ENCODE measurements at regions not wholly inside any gene's neighbourhood (a gene's known extent, or its start where the extent isn't known, plus 50 kb on each side); places are given as distances from the start of the nearest gene placed in this dataset.
"Not testable (repeated sequence)": the region's sequence is repeated elsewhere in the genome, so short reads cannot be mapped to it uniquely, and the experiment has no call there.

DNA sequence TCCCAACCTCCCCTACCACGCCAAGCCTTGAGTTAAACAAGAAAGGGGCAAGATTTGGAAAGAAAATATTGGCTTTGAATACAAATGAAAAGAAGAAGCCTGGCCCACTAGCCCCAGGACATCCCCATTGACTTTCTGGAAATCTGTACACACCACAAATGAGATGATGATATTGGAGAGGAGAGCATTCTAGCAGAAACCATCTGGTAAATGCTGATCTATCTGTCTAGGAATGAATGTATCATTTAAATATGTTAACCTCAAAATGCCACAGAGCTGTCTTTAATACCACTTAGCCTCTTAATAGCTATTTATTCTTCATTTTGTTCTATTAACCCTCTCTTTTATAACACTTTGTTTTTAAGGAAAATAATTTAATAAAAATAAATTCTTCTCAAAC is 270.2 kb upstream of the PDE4D start:
- DNase-seq = no peak

DNA sequence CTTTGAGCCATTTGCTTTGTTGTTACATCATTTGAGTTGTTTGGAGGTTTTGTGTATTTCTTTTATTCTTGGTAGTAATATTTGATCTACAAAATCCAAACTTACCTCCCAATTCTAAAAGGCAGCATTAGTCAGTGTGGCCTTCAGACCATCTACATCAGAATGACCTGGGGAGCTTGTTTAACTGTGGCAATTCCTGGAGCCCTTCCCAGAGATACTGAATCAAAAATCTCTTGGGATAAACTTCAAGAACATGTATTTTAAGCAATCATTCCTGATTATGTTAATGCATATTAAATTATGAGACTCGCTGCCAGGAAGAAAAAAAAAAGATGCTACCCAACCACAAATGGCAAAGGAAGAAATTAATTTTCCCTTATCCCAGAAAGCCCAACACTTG is 268.9 kb upstream of the PDE4D start:
- DNase-seq = no peak

DNA sequence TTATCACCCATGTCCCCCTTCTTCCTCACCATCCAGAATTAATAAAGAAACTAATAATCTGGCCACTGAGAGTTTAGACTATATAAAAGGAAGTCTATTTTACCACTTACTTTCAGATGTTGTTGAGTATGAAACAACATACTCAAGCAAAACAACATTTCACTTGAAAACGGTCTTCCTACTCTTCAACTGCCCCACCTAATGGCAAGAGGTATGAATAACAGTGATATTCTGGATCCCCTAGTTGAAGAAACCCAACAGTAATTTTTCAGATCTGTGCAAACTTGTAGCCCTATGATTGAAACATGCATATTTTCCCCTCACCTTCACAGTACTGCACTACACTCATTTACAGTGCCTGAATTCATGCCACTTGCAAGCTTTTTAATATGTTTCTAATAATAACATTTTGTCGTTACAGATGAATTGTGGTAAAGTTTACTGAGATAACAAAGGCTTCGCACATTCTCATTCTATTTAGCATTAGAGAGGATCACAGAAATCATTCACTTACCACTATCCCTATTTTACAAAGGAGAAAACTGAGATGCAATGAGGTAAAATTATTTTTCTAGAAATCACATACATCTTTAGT is 267.9 kb upstream of the PDE4D start:
- DNase-seq = no peak

DNA sequence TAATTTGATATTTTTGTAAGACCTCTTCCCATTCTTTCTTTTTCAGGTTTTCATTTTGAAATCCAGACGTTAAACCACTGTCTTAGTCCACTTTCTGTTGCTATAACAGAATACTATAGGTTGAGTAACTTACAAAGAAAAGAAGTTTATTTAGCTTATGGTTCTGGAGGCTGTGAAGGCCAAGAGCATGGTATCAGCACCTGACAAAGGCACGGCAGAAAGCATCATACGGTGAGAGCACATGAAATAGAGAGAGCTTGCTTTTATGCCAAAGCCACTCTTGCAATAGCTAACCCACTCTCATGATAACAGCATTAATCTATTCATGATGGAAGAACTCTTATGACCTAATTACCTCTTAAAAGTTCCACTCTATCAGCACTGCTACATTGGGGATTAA is 255.6 kb upstream of the PDE4D start:
- no peak for DNase-seq

DNA sequence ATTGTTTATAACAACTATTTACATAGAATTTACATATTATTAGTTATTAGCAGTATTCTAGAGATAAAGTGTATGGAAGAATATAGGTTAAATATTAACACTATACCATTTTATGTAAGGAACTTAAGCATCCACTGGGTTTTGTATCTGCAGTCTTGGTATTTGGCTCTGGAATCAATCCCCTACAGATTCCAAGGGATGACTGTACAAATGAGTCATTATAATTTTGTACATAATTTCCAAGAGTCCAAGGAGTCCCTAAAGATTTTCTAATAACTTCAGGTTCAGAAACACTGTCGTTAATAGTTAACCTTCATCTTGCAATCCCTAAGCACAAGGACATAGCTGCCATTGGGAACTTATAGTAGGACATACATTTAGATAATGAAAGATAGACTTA is 254.8 kb upstream of the PDE4D start:
- no peak for DNase-seq

DNA sequence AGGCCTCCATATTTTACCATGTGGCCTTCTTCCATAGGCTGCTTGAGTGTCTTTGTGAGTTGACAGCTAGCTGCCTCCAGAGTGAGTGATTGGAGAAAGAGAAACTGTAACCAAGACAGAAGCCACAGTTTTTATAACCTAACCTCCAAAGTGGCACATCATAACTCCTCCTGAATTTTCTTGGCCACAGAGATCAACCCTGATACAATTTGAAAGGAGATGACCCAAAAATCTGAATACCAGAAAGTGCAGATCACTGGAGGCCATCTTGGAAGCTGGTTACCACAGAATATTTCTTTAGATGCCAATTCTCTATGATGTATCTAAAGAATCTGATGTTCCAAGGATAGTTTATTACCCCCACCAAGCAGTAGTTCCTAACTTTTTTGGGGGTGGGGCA is 254.3 kb upstream of the PDE4D start:
- DNase-seq = no peak

DNA sequence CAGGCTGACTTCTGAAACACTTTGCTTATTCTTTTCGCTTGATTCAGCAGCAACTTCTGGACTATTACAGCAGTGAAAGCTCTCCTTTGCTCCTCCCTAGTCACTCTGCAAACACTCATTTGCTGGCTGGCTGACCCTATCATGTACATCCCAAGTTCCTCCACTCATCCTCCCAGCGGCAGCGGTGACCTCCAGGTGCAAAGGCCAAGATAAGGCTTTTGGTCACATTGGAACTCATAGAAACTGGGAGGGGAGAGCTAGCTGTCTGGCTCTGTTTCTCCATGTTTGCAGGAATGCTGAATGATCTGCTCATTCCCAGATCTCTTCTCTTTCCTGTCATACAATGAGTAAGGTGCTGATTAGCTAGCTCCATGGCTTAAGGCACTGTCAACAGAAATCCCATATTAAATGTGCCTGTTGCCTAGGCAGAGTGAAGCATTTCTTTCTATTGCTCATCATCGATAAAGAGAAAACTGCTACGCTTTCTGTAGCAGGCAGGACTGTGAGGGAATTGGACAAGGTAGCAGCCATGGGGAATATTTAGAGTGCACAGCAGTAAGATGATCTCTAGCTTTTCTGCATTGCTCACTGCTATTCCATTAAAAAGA is 250.5 kb upstream of the PDE4D start:
- no peak for DNase-seq

DNA sequence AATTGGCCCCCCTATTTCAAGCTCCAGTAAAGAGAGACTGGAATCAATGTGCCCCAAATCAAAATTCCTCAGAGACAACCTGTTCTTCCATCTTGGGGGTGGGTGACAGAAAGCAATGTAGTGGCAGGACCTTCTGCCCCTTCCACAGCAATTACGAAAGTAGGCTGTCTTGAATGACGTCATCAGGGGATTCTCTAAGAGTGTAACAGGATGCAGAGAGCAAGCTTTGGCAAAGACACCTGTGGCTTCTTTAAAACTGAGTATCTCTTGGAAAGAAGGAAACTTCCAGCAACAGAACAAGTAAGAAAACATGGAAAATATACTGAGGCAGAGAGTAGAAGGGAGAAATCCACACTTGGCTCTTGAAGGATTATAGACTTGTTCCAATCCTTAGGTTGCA is 247.6 kb upstream of the PDE4D start:
- no peak for DNase-seq

DNA sequence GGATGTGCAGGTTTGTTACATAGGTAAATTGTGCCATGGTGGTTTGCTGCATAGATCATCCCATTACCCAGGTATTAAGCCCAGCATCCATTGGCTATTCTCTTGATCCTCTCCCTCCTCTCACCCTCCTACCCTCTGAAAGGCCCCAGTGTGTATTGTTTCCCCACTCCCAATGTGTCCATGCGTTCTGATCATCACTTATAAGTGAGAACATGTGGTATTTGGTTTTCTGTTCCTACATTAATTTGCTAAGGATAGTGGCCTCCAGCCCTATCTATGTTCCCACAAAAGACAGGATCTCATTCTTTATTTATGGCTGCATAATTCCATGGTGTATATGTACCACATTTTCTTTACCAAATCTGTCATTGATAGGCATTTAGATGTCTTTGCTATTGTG is 243.3 kb upstream of the PDE4D start:
- no peak for DNase-seq

DNA sequence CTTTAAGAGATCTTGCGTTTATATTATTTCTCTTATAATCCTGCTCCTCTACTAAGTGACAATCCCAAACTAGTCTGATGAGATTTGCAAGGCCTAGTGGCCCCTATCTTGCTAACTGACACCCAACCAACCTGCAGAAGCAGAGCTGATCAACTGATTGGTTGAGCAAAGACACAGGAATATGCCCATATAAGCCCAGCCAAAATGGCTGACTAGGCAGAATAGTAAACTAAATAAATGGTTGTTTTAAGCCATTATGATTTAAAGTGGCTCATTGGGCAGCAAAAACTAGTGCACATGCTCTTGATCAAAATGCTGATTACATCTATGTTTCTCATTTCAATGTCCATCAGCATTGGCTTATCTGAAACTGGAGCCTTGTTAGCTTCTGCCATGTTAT is 238.0 kb upstream of the PDE4D start:
- DNase-seq = no peak

DNA sequence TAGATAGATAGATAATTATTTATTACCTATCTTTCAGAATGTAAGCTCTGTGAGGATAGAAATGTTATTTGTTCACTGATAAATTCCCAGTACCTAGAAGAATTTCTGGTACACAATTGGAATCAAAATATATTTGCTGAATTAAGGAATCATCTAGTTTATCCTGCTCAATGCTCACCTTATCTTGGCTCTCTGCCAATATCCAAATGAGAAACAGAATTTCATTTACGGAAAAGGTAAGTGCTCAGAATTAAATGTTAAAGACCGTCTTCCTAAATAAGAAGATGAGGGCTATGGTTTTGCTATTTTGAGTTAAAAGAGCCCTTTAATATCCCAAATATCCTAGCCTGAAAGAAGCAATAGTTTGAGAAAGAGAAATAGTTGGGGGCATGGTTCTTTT is 232.1 kb upstream of the PDE4D start:
- DNase-seq = no peak

DNA sequence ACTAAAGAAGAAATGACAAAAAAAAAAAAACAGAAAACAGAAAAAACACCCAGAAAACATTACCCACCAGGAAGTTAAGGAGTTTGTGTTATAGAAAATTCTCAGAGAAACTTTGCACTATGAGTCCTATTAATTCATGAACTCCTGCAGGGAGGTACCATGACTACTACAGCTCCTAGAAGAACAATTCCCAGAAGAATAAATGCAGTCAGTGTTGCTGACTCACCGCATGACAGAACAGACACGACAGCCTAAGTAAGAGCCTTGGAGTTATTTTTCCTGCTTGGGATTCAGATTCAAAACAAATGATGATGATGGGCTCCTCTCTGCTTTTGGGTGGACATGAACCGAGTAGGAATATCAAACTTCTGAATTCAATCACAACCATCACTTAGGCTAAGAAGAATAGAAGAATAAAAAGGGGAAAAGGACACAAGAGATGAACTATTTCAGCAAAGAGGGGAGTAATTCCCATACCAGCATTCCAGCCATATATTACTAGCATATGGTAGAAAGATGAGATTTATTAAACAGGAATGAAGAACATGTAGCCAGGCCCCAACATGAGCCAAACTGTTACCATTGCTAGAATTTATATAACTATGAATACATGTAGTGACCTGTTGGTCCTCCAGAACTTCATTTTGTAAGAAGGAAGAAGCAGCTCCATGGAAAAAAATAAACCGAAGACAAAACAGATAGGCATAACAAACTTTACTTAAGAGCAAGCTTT is 209.6 kb upstream of the PDE4D start:
- DNase-seq = no peak

DNA sequence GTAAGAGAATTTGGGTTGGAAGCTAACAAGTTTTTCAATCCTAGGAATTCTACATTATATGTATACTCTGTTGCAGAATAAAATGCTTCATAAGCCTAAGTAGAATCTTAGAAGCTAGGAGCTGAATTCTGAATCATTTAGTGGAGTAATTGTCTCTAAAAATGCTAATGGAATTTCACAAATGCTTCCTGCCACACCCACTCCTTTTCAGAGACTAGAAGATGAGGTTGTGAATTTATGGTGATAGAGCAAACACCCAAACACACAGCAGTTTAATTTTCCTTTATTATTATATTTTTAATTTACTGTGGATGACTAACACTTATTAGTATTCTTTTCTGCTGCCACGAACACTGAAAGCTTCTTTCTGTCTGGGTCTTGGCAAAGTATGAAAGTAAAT is 208.0 kb upstream of the PDE4D start:
- no peak for DNase-seq

DNA sequence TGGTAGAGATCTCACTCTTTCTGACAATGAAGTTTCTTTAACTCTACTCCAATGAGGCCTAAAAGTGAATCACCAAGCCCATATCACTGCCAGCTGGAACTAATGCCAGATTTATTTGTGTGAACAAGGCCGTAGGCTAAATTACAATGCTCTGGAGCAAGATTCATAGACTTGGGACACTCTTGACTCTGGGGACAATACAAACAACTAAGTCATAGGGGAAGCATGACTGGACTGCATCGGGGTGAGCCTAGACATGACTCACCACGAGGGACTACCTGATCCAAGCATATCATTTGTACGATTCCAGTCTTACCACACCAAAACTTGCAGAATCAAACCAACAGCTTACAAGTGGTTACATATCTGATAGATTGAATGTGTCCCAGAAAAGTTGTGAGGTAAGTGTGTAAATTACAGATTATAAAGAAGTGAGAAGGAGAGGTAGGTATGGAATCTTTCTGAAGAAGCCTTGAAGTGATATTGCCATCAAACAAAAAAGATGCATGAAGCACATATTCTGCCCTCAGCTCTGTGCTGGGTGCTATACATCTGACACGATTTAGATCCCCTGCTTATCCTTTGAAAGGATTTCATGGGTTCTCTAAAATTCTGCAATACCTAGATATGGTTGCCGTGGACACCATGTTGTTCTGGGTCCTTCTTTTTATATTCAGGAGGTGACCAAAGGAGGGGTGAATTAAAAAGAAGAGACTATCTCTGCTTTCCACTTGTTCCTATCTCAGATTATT is 199.3 kb upstream of the PDE4D start:
- no peak for DNase-seq

DNA sequence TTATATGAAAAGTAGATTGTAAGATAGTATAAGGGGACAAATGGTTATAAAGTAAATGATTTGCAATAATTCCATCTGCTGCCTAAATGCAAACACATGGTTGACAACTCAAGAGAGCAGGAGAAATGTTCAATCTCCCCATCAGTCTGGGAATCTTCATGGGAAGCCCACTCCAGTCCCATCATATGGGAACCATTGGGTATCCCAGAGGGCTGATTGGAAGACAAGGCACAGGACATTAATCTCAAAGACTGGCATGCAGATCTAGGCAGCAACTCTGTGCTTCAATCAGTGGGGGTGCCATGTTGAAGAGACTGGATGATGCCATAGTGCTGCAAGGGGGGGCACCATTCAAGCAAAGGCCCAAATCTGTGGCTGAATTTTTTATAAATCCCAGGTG is 193.1 kb upstream of the PDE4D start:
- no peak for DNase-seq

DNA sequence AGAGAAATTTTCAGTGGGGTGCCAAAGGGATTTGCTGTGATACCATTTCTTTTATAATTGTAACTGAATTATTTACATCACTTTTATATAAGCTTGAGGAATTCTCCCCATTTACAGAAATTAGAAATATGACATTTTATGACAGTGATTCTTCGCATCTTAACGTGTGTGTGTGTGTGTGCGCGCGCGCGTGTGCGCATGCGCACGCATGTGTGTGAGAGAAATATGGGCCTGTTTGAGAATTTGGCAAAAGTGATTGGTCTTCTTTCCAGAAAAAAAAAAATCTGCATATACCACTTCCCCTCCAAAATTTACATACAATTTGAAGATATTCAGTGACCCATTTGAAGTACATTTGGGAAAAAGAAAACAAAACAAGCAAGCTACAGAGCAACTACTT is 190.7 kb upstream of the PDE4D start:
- no peak for DNase-seq

DNA sequence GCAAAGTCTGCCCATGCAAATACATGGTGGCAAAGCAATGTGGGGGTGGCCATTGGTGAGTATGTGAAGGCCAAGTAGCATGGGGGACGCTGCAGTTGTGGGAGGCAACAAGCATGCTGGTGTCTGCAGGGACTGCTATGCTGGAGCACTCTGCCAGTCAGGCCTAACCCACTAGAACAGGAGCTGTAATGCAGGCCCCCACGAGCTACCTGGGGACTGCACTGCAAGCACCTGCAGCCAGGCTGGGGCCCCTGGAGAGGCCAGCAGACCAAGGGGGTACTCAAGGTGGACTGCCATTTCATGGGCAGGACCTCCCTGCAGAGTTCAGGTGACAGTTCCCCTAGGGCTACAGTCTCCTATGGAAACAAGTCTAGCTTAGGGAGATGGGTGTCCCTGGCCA is 183.8 kb upstream of the PDE4D start:
- no peak for DNase-seq

DNA sequence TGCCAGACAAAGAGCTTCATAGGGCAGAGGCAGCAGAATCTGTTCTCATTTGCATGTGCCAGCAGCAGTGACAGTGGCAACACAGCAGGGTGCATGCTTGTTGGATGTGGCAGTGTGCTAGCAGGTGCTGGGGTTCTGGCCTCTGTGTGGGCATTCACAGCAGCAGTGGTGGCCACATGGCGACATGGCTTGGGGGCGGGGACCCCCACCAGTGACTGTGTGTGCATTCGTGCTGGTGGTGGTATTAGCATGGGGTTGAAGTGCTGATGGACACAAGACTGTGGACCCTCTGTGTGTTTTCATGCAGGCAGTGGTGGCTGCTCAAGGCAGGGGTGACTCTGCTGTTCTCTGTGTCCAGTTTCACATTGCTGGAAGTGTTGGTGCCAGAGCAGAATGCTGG is 183.2 kb upstream of the PDE4D start:
- DNase-seq = no peak

DNA sequence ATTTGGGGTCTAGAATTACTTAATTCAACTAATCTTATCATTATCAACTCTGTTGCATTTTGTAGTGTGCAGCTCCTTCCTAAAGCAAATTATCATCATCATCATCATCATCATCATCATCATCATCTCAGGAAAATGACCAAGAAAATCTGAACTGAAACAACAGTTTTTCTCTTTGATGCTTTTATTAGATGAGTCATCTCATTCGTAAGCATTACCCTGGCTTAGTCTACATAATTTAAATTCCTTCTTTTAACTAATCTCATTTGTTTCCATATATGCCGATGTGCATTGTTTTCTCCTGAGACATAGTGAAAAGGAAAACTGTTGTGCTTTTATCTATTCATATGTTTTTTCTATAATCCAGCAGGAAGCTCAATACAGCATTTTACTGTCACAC is 173.0 kb upstream of the PDE4D start:
- DNase-seq = no peak

DNA sequence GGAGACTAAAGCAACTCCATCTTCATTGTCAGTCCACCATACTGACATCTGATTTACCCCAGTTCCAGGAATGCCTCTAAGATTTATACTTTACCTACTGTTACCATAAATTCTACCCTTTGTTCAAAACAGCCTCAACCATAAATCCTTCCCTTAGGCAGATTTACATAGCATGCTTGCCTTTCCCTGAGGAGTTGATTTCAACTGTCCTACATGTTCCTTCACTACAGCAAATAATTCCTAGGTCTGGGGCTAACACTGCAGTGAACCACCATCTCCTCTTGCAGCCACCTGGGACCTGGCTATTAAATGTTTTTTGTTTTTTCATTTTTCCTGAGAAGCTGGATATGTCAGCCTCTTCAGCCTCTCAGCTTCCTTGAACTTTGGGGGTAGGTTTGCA is 166.9 kb upstream of the PDE4D start:
- DNase-seq = no peak

DNA sequence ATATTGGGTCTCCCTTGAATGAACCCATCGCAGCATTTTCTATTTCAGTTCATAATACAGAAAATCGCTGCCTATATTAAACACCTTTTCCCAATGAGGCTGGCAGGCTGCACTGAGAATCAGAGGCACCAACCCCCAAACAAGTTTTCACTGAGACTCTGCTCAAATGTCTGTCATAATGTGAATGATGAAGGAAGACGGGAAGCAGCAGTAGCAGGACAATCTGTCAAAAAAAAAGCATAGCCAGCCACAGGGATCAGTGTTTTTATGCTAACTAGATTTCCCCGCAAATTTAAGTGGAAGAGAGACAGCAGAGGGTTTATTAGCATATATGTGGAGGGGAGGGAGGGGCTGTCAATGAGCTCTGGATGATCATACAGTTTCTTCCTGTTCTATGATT is 162.7 kb upstream of the PDE4D start:
- no peak for DNase-seq

DNA sequence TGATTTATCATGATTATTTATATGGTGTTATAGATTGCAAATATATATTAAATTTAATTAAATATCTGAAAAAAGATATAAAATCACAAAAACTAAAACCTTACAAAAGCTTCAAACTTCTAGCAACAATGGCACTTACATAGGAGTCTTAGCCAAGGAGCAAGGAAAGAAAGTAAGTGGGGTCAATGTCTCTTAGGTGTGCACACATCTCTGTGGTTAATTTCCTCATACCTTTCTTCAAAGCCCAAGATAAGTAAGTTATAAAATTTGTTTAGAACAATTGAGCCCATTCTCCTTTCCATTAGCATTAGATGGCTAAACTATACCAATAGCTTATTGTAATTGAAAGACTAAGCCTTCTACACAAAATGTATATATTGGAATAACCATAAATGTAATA is 161.6 kb upstream of the PDE4D start:
- DNase-seq = no peak

DNA sequence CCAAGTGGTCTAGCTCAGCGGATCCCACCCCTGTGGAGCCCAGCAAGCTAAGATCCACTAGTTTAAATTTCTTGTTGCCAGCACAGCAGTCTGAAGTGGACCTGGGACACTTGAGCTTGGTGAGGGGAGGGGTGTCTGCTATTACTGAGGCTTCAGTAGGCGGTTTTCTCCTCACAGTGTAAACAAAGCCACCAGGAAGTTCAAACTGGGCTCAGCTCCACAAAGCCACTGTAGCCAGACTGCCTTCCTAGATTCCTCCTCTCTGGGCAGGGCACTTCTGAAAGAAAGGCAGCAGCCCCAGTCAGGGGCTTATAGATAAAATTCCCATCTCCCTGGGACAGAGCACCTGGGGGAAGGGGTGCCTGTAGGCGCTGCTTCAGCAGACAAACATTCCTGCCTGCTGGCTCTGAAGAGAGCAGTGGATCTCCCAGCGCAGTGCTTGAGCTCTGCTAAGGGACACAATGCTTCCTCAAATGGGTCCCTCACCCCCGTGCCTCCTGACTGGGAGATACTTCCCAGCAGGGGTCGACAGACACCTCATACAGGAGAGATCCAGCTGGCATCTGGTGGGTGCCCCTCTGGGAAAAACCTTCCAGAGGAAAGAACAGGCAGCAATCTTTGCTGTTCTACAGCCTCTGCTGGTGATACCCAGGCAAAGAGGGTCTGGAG is 148.6 kb upstream of the PDE4D start:
- DNase-seq = not testable (repeated sequence)

Measured in stimulated activated CD4-positive, alpha-beta T cell treated with anti-CD3 and anti-CD28 coated beads, Interleukin-2, amount 100 ng/mL, for 24 hours (primary cell).